ENCODE measurements at regions not wholly inside any gene's neighbourhood (a gene's known extent, or its start where the extent isn't known, plus 50 kb on each side); places are given as distances from the start of the nearest gene placed in this dataset.
A peak's percentile ranks its signal among the peaks of the same experiment; 100 is the strongest.

- DNase-seq, result no peak
Observed at GRCh38 chr15:97861529-97862260, 98.8 kb upstream of the ARRDC4 start.

DNA sequence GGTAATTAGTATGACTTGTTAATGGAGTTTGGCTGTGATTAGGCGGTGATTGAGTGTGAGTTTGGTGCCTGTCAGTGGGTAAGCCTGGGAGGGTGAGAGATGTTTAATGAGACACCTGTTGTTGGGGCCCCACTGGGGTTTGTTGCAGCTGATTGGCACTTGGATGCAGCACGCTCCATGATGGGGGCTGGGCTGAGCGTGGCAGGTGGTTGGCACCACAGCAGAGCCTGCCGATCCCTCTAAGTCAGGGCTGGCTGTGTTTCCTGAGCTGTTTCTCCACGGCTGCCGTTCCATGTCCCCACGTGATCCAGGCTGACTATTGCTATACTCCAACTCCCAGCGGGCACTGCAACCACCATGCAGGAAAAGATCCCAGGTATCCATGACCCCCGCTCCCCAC, 93.5 kb upstream of the ARRDC4 start:
- DNase-seq, result no peak

DNA sequence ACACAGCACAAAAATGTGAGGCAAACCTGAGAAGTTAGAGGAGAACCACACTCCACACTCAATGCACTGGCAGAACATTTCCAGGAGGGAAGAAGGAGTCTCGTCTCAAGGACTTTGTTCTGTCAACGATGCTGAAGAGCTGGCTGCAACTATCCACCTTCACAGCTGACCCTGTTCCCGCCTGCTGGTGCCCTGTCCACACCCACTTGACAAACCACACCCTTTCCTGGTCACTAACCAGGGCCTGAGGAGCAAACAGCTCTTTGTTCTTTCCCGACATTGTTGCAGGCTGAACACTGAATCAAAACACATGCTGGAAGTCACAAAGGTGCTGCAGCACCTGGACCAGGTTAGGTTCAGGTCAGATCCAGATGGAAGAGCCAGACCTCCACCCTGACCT, 92.6 kb upstream of the ARRDC4 start:
- no peak for DNase-seq

DNA sequence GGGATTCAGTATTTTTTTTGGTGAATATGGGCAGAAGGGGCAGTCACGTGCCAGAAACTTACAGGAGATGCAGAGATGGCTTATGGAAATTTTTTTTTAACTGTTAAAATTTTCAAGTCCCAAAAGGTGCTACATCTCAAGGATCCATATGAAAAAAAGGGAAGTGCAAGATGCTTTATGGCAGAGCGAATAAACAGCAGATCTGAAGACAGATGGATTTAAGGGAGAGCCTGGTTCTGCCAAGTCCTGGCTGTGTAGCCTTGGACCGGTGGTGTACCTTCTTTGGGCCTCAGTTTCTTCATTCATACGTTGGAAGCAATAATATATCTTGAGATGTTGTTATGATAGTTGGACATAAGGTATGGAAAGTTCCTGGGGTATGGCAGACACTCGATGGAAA, 91.5 kb upstream of the ARRDC4 start:
- DNase-seq, result no peak

DNA sequence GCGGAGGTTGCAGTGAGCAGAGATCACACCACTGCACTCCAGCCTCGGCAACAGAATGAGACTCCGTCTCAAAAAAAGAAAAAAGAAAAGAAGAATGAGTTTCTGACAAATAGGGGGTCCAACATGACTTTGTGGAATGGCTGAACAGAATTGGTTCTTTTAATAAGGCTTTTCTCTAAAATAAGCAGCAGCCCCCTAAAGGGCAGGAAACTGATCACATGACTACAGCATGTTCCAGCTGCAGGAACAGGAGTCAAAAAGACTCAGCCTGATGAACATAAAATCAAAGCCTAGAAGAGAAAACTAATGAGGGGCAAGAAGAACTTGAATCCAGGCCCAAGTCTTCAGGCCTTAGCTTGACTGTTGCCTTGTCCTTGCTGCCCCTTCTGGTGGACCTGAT, 89.7 kb upstream of the ARRDC4 start:
- no peak for DNase-seq

GRCh38 chr15:97874139-97874538, 86.4 kb upstream of the ARRDC4 start:
- DNase-seq, result no peak

DNA sequence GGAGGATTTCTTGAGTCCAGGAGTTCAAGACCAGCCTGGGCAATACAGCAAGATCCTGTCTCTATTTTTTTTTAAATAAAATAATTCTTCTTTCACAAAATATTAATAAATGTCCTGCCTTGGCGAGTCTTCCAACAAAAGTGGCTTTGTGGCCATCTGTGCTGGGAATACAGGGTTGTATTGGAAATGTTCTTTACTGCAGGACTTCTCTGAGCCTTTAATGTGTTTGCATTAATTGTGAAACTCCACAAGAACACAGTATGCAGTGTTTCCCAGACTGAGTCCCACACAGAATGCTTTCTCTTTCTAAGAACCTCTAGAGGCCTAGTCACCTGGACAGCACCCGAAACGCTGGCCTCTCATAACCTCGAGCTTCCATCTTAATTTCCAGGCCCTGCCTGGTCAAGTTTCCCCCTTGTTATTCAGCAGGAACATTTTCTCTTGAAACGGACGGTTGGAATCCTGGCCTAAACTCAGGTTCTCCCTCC, 85.4 kb upstream of the ARRDC4 start:
- no peak for DNase-seq

GRCh38 chr15:97875513-97876280, 84.8 kb upstream of the ARRDC4 start:
- no peak for DNase-seq

- no peak for DNase-seq
Observed at GRCh38 chr15:97876281-97876675, 84.2 kb upstream of the ARRDC4 start.

- DNase-seq, result no peak
Observed at GRCh38 chr15:97881346-97881965, 79.0 kb upstream of the ARRDC4 start.

DNA sequence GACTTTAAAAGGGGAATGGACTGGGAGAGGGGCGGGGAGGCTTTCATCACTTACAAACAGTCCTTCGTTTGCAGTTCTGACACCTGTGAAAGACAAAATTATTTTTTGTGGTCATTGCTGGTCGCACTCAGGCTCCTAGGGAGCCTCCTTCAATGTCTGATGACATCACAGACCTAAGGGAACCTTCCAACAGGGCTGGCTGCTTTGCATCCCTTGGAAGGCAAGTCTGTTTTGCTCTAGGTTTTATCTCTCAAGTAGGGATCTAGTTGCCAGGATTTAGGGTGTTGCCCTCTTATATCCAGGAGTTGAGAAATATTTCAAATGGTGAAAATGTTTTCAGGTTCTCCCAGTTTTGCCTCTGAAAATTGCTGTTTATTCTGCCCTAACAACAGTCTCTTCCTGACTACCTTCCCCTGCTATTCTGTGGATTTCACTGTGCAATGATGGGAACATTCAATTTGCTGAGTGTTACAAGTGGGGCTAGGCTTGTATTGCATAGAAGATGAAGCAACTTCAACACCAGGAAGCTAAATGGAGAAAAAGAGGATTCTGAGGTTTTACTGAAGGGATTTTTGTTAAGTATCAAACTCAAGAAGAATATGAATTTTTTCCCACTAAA, 75.9 kb upstream of the ARRDC4 start:
- DNase-seq, result no peak

DNA sequence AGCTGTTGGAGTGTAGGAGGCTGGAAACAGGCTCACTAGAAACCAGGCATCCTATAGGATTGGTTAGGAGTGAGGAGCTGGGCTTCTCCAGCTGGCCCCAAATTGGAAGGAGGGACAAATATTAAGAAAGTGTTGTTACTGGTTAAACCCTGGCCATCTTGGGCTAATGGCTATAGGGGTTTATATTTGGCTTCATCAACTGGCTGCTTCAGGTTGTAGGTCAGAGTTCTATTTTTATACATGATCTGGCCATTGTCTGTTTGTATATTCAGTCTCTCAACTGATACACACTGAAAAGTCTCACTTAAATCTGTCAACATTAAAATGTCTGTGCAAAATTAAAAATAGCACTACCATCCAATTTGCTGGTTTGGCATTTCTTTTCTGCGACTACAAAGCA, 70.2 kb upstream of the ARRDC4 start:
- DNase-seq, result no peak

GRCh38 chr15:97892167-97892938, 68.2 kb upstream of the ARRDC4 start:
- DNase-seq, result no peak

GRCh38 chr15:97893967-97894366, 66.5 kb upstream of the ARRDC4 start:
- no peak for DNase-seq

- DNase-seq, result no peak
Observed at GRCh38 chr15:97899981-97900380, 60.5 kb upstream of the ARRDC4 start.

DNA sequence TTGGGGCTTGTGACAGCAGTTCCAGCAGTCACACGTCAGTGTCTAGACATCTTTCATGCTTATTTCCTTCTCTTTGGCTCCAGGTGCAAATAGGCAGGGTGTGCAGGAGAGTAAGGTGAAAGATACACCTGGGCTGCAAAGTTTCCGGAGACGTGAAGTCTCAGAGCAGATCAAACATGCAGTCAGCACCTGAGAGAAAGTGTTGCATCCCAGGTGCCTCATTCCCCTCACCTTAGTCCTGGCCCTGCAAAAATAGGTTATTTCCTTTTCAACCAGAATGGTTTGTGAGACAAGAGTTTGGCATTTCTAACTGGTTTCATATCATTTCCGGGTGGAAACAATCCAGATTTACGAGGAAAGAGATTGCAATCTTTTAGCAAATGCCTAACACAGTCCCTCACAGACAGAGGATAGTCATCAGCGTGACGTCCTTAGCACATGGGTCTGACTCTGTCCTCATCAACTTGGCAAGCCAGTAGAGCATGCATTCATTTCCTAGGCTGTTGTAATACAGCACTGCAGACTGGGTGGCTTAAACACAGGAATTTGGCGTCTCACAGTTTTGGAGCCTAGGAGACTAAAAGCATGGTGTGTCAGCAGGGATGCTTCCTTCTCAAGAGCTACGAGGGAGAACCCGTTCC, 58.2 kb upstream of the ARRDC4 start:
- DNase-seq, result no peak

DNA sequence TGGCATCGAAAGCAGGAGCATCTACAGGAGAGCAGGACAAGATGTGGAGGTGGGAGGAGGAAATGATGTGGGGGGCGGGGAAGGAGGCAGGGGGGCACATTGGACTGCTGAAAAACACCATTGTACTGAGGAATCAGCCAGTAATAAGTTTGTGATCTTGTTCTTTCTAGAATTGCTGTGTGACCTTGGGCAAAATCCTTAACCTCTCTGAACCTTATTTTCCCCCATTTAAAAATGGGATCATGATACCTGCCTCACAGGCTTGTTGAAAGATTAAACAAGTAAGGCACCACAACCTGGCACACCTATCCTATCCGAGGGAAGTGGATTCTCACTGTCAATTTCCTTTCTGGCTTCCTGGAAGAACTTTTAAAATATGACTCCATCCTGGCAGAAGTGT, 56.9 kb upstream of the ARRDC4 start:
- DNase-seq, result no peak

DNA sequence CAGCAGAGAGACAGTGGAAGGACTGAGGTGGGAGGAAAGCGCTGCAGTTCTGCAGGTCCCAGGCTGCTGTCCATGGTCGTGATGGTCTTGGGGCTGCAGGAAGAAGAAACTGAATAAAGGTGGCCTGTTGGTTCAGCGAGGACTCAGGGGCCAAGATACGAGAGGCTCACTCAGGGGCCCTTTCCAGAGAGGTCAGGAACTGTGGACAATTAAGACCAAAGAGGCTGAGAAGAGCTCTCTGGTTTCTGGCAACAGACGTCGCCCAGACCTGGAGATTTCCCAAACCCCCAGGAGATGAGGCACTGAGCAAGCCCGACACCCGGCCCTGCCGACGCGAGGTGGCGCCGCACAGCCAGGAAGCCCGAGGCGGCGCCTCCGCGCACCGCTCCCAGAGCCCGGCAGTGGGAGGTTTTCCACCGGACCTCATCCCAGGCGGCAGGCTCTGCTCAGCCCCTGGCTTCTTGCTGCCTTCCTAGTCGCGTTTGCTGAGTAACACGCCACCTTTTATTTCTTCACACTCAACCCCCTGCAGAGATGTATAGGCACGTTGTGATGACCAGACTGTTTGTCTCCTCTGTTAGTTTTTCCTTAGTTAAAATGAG, 56.4 kb upstream of the ARRDC4 start:
- no peak for DNase-seq

DNA sequence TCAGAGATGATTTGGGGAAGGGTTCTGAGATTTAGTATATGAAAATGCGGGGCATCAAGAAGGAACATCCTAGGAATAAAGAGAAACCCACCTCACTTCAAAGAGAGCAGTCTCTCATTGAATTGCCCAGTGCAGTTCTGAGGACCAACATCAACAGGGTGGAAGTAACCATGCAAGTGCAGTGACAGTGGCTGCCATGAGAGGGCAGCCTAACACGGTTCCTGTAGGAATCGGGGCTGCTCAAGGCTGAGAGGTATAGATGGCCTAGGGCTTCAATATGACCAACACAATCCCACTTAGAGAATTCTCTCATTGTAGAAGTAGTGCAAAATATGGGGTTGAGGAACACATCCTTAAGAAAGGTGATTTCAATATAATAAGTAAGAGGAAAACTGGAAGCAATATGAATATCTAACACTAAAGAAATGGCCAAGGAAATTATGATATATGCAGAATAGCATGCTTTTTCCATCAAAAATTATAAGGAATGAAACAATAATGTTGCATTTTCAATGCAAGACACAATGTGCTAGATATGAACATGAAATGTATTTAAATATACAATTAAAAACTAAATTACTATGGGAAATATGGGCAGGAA, 51.1 kb upstream of the ARRDC4 start:
- DNase-seq, result peak; percentile 36

All from NCI-H187 treated with DMSO at 0.1 percent for 48 hours (cell line).